ENCODE measurements at regions not wholly inside any gene's neighbourhood (a gene's known extent, or its start where the extent isn't known, plus 50 kb on each side); places are given as distances from the start of the nearest gene placed in this dataset.

DNA sequence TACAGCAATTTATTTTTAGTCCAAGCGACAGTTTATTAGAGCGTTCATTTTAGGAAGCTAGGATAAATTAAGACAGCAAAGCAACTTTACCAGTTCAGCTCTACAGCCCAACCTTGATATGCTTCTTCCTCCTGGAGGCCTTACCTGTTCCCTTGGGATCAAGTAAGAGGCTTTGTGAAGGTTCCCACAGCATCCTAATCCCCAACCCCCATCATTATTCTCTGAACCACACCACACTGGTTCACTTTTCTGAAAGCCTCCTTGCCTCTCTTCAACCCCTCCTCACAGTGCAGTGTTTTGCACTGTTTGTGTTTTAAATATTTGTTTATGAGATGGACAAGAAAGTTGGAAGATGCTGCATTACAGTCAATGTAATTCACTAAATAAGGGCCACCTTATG is 126.3 kb upstream of the CXADR start:
- TF ChIP-seq, protein P1, sequence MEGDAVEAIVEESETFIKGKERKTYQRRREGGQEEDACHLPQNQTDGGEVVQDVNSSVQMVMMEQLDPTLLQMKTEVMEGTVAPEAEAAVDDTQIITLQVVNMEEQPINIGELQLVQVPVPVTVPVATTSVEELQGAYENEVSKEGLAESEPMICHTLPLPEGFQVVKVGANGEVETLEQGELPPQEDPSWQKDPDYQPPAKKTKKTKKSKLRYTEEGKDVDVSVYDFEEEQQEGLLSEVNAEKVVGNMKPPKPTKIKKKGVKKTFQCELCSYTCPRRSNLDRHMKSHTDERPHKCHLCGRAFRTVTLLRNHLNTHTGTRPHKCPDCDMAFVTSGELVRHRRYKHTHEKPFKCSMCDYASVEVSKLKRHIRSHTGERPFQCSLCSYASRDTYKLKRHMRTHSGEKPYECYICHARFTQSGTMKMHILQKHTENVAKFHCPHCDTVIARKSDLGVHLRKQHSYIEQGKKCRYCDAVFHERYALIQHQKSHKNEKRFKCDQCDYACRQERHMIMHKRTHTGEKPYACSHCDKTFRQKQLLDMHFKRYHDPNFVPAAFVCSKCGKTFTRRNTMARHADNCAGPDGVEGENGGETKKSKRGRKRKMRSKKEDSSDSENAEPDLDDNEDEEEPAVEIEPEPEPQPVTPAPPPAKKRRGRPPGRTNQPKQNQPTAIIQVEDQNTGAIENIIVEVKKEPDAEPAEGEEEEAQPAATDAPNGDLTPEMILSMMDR (conservative IDR thresholded peaks at IDR 0.05; ENCODE audit: low read depth, low read length) = no peak
- TF ChIP-seq EZH2 (IDR thresholded peaks at IDR 0.05; ENCODE audit: borderline replicate concordance, low read depth, low read length, poor library complexity, severe bottlenecking) = no peak

All from A673 (cell line).